ENCODE measurements at regions not wholly inside any gene's neighbourhood (a gene's known extent, or its start where the extent isn't known, plus 50 kb on each side); places are given as distances from the start of the nearest gene placed in this dataset.

GRCh38 chr4:176443117-176443516 lies 123.4 kb downstream of the SPCS3 start:
- H3K4me3 ChIP-seq, result no peak overlapping the region
- no peaks in the 10 kb centered on the region for H3K27me3 ChIP-seq
- ATAC-seq, result no peak

GRCh38 chr4:176443646-176444409 lies 124.1 kb downstream of the SPCS3 start:
- no peak for DNase-seq
- no peak overlapping the region for H3K4me3 ChIP-seq
- H3K27me3 ChIP-seq, result no peaks in the 10 kb centered on the region
- no peaks in the 10 kb centered on the region for H3K9me3 ChIP-seq
- H3K4me1 ChIP-seq, result no peaks in the 10 kb centered on the region
- no peak for TF ChIP-seq CTCF (IDR thresholded peaks at IDR 0.05)
- intact Hi-C loops (cut with DNase I), result no loop called here
- no peak overlapping the region for H3K27ac ChIP-seq
- H3K36me3 ChIP-seq, result no peaks in the 10 kb centered on the region
- no peak for ATAC-seq

More at GRCh38 chr4:176443117-176443516, 123.4 kb downstream of the SPCS3 start:
- H3K36me3 ChIP-seq, result no peaks in the 10 kb centered on the region
- TF ChIP-seq CTCF (IDR thresholded peaks at IDR 0.05), result no peak
- H3K4me1 ChIP-seq, result no peaks in the 10 kb centered on the region
- intact Hi-C loops (cut with DNase I), result no loop called here
- no peaks in the 10 kb centered on the region for H3K9me3 ChIP-seq
- no peak overlapping the region for H3K27ac ChIP-seq
- no peak for DNase-seq

- H3K4me1 ChIP-seq, result no peaks in the 10 kb centered on the region
- no peak overlapping the region for H3K27ac ChIP-seq
- intact Hi-C loops (cut with DNase I), result no loop called here
- no peak for TF ChIP-seq CTCF (IDR thresholded peaks at IDR 0.05)
- H3K4me3 ChIP-seq, result no peak overlapping the region
- H3K9me3 ChIP-seq, result no peaks in the 10 kb centered on the region
- ATAC-seq (no peak), DNase-seq (no peak)
- no peaks in the 10 kb centered on the region for H3K27me3 ChIP-seq
- H3K36me3 ChIP-seq, result no peaks in the 10 kb centered on the region
Measured at GRCh38 chr4:176444741-176445140, 125.0 kb downstream of the SPCS3 start.

GRCh38 chr4:176448761-176449160 lies 129.0 kb downstream of the SPCS3 start:
- TF ChIP-seq CTCF (IDR thresholded peaks at IDR 0.05), result no peak
- intact Hi-C loops (cut with DNase I), result no loop called here
- H3K36me3 ChIP-seq, result no peaks in the 10 kb centered on the region

DNA sequence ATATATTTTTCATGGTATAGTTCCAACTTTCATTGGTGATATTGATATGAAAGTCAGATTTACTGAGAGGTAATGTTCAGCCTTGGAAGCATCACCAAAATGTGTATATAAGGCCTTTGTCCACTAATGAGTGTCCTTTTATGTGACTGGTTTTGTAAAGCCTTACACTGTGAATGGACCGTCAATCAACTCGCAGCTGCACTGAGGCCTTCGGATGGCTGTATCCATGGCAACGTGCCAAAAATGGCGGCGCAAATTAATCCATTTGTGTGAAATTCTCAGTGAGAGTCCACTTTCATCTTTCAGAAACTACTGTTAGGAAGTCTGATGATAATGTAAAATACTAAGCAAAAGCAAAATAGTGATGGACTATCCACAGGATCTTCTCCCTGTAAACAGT lies 131.7 kb downstream of the SPCS3 start:
- Histone ChIP-seq H3K9me3 (no peaks in the 10 kb centered on the region), H3K4me3 (no peak overlapping the region), H3K4me1 (no peaks in the 10 kb centered on the region), H3K27ac (no peak overlapping the region), H3K27me3 (no peaks in the 10 kb centered on the region), H3K36me3 (no peaks in the 10 kb centered on the region)
- DNase-seq, result no peak
- intact Hi-C loops (cut with DNase I), result no loop called here
- ATAC-seq, result no peak
- TF ChIP-seq CTCF (IDR thresholded peaks at IDR 0.05), result no peak

More at GRCh38 chr4:176448761-176449160, 129.0 kb downstream of the SPCS3 start:
- DNase-seq (no peak), ATAC-seq (no peak)
- no peaks in the 10 kb centered on the region for H3K27me3 ChIP-seq
- no peaks in the 10 kb centered on the region for H3K9me3 ChIP-seq
- no peaks in the 10 kb centered on the region for H3K4me1 ChIP-seq
- no peak overlapping the region for H3K4me3 ChIP-seq
- H3K27ac ChIP-seq, result no peak overlapping the region
